ENCODE measurements at regions not wholly inside any gene's neighbourhood (a gene's known extent, or its start where the extent isn't known, plus 50 kb on each side); places are given as distances from the start of the nearest gene placed in this dataset.

DNA sequence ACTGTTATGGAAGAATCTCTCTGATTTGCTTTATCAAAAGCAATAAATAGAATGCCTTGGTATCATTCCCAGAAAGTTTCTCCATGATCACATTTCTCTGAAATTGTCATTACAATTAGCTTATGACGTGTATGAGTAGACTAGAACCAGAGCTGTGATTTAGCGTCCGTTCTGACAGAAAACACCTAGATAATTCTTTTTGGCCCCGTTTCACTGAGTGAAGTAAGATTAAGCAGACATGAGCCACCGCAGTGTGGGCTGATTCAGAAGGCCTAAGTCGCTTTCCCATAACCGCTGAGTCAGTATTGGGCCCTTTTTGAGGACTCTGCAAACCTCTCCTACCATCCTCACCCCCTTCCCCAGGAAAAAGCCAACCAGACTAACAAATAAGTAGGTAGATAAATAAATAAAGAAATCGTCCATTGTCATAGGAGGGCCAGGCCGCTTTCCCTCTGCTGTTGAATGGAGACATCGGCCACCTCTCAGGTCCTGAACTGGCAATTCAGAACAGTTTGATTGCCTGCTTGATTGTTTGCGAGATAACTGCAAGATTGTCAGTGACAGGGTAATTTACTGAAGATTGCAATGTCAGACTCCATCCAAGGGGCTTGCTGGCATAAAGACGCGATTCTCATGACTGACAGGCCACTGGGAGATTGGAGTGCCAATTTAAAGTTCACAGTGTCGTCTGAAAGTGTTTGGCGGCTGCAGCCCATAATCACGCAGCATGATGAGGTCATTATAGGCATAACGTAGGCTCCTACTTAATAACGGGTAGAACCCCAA is 105.0 kb upstream of the WWC1 start:
- H3K27ac ChIP-seq = no peak overlapping the region
- H3K4me1 ChIP-seq = no peaks in the 10 kb centered on the region
- intact Hi-C loops (cut with DNase I; ENCODE audit: low total_unique reads) = no loop called here
- H3K9me3 ChIP-seq = no peaks in the 10 kb centered on the region
- no peaks in the 10 kb centered on the region for H3K36me3 ChIP-seq
- no peak overlapping the region for H3K4me3 ChIP-seq
- H3K27me3 ChIP-seq = no peaks in the 10 kb centered on the region
- DNase-seq = no peak
- TF ChIP-seq, protein P1, sequence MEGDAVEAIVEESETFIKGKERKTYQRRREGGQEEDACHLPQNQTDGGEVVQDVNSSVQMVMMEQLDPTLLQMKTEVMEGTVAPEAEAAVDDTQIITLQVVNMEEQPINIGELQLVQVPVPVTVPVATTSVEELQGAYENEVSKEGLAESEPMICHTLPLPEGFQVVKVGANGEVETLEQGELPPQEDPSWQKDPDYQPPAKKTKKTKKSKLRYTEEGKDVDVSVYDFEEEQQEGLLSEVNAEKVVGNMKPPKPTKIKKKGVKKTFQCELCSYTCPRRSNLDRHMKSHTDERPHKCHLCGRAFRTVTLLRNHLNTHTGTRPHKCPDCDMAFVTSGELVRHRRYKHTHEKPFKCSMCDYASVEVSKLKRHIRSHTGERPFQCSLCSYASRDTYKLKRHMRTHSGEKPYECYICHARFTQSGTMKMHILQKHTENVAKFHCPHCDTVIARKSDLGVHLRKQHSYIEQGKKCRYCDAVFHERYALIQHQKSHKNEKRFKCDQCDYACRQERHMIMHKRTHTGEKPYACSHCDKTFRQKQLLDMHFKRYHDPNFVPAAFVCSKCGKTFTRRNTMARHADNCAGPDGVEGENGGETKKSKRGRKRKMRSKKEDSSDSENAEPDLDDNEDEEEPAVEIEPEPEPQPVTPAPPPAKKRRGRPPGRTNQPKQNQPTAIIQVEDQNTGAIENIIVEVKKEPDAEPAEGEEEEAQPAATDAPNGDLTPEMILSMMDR (IDR thresholded peaks at IDR 0.05) = no peak

DNA sequence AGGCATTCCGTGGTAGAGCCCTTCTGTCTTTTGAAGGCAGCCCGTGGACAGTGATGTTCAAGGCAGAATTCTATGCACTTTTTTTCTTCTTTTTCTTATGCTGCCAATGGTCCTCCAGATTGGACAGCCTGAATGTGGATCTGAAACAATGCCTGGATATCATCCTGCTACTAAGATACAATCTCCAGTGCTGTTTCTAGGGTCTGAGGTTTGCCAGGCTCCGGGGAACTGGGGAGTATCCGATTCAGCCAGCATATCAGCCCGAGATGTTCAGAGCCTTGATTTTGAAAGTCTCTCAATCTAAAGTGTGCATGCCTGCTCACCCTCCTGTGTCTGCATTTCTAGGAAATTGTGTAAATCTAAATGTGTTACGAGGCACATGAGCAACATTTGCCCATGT is 103.8 kb upstream of the WWC1 start:
- Histone ChIP-seq H3K27ac (no peak overlapping the region), H3K27me3 (no peaks in the 10 kb centered on the region), H3K4me3 (no peak overlapping the region), H3K36me3 (no peaks in the 10 kb centered on the region), H3K9me3 (no peaks in the 10 kb centered on the region), H3K4me1 (no peaks in the 10 kb centered on the region)
- intact Hi-C loops (cut with DNase I; ENCODE audit: low total_unique reads) = no loop called here
- no peak for DNase-seq
- TF ChIP-seq, protein P1 (IDR thresholded peaks at IDR 0.05) = no peak

DNA sequence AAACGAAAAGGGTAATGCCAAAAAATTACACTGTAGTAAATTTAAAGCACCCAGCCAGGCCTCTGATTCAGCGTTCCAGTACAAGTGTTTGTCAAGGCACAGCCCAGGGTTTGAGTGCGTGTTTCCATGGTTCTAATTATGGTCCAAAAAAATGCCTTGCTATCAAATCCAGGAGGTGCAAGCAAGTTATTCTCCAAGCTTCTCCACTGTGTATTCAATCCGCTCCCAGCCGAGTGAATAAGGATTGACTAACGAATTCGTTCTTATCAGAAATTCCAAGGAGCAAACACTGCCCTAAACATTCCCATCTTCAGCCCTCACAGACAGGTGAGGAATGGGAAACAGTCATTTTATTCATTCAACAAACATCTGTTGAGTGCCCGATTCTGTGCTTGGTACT is 103.3 kb upstream of the WWC1 start:
- H3K27ac ChIP-seq = no peak overlapping the region
- H3K4me3 ChIP-seq = no peak overlapping the region
- no peaks in the 10 kb centered on the region for H3K36me3 ChIP-seq
- no peak for DNase-seq
- no peaks in the 10 kb centered on the region for H3K4me1 ChIP-seq
- no peaks in the 10 kb centered on the region for H3K27me3 ChIP-seq
- intact Hi-C loops (cut with DNase I; ENCODE audit: low total_unique reads) = no loop called here
- TF ChIP-seq, protein P1 (IDR thresholded peaks at IDR 0.05) = no peak
- H3K9me3 ChIP-seq = no peaks in the 10 kb centered on the region

DNA sequence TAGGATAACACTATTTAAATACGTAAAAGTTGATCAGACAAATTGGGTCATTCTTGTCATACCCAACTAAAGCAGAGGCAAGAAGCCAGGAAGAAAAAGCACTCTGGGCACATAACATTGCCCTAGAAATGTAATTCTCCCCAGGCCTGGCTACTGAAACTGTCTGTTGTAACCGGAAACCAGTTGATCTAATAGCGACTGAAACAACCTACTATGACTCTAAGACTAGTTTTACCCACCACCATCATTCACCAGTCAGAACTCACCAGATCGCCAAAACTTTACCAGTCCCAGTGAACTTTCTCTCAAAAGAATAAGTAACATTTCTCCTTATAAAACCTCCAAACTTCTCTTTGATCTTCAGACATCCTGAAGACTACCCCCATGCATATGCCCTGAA is 99.3 kb upstream of the WWC1 start:
- Histone ChIP-seq H3K9me3 (no peaks in the 10 kb centered on the region), H3K27ac (no peak overlapping the region), H3K4me3 (no peak overlapping the region), H3K4me1 (no peaks in the 10 kb centered on the region), H3K27me3 (no peaks in the 10 kb centered on the region), H3K36me3 (no peaks in the 10 kb centered on the region)
- TF ChIP-seq, protein P1 (IDR thresholded peaks at IDR 0.05) = no peak
- DNase-seq = no peak
- intact Hi-C loops (cut with DNase I; ENCODE audit: low total_unique reads) = no loop called here

DNA sequence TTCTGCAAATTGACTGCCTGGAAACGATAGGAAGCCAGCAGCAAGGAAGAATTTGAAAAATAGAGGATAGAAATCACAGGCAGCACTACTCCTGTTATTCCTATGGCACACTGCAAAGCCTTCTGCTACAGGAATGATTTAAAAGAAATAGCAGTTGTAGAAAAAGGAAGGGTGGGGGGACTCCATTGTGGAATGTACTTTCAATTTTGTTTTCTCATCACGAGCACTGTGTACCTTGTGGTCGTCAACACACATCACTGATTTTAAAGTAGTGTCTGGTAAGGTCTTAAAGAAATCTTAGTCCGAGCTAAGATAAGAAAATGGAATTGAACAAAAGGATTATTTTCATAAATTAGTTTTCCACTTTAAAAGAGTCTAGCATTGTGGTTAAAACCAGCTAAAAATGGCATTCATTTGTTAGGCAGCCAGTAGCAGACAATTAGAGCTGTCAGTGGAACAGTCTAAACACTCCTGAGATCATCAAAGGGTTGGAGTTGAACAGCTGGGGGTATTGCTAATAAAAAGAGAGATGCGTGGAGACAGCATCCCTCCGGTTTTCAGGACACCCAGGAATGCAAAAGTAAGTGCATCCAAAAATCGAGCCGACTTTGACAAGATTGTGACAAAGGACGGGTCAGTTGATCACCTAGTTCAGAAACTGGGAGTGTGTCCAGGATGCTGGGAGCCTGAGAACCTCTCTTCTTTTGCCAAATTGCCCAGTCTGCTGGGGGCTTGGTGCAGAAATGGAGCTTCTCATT is 97.8 kb upstream of the WWC1 start:
- intact Hi-C loops (cut with DNase I; ENCODE audit: low total_unique reads) = no loop called here
- Histone ChIP-seq H3K4me1 (no peaks in the 10 kb centered on the region), H3K9me3 (no peaks in the 10 kb centered on the region), H3K36me3 (no peaks in the 10 kb centered on the region), H3K27ac (no peak overlapping the region), H3K4me3 (no peak overlapping the region), H3K27me3 (no peaks in the 10 kb centered on the region)
- no peak for DNase-seq
- TF ChIP-seq, protein P1 (IDR thresholded peaks at IDR 0.05) = no peak

All from tibial artery (tissue), 4 donors.